OCI-LY7 (cell line): ENCODE measurements at regions not wholly inside any gene's neighbourhood (a gene's known extent, or its start where the extent isn't known, plus 50 kb on each side); places are given as distances from the start of the nearest gene placed in this dataset.

Source experiments
- BruUV-seq: library from RNA; stranded (reverse); fragments of 400-500 nt; replicated peaks from 2 replicates; lab custom pipeline; 2021; lab: Mats Ljungman, UMichigan
- CTCF ChIA-PET: fragments of 300-600 bp; sonication (Branson Sonifier 250); formaldehyde crosslinking; loops from one replicate; lab custom pipeline; 2022; ENCODE audit warnings: antibody characterized with exemption; ENCODE audit not compliant: unreplicated experiment; lab: Charles Lee
- POLR2A ChIA-PET: fragments of 300-600 bp; sonication (Branson Sonifier 250); formaldehyde crosslinking; loops from one replicate; lab custom pipeline; 2022; ENCODE audit warnings: antibody characterized with exemption; lab: Charles Lee
- DNase-seq: peaks from one replicate; pipeline ENCODE4 v3.0.0-alpha.2; 2015; ENCODE audit warnings: low spot score
- H2AFZ ChIP-seq: fragments of 200-600 bp; sonication (generic), shearing (Covaris generic); 2 replicates; pipeline ENCODE4 v1.6.1; 2014; ENCODE audit warnings: mild to moderate bottlenecking, antibody characterized with exemption, low read length, moderate library complexity
- H3K27ac ChIP-seq: fragments of 200-600 bp; sonication (generic); 2 replicates; pipeline ENCODE4 v1.5.1; 2014; ENCODE audit warnings: mixed run types, low read depth, mild to moderate bottlenecking, moderate library complexity, low read length, inconsistent platforms; ENCODE audit not compliant: poor library complexity, severe bottlenecking
- H3K36me3 ChIP-seq: fragments of 200-600 bp; sonication (generic); 2 replicates; pipeline ENCODE4 v1.6.1; 2014; ENCODE audit warnings: mild to moderate bottlenecking, antibody characterized with exemption, low read length, moderate library complexity, mixed read lengths; ENCODE audit not compliant: insufficient read depth
- H3K4me1 ChIP-seq: fragments of 200-600 bp; sonication (generic); 2 replicates; pipeline ENCODE4 v1.5.1; 2014; ENCODE audit warnings: mild to moderate bottlenecking, low read length; ENCODE audit not compliant: insufficient read depth, poor library complexity, severe bottlenecking
- H3K4me2 ChIP-seq: fragments of 200-600 bp; sonication (generic); 2 replicates; pipeline ENCODE4 v1.6.1; 2014; ENCODE audit warnings: mild to moderate bottlenecking, low read length
- H3K4me3 ChIP-seq: fragments of 200-600 bp; sonication (generic); 2 replicates; pipeline ENCODE4 v1.5.1; 2014; ENCODE audit warnings: mild to moderate bottlenecking, low read depth, low read length; ENCODE audit not compliant: poor library complexity, severe bottlenecking
- H3K79me2 ChIP-seq: fragments of 200-600 bp; sonication (generic); 2 replicates; pipeline ENCODE4 v1.6.1; 2016; ENCODE audit warnings: low read depth, mild to moderate bottlenecking, low read length, moderate library complexity, mixed read lengths; ENCODE audit not compliant: insufficient read depth
- H3K9me2 ChIP-seq: fragments of 200-600 bp; sonication (generic); 2 replicates; pipeline ENCODE4 v1.6.1; 2016; ENCODE audit warnings: mild to moderate bottlenecking, low read length, mixed read lengths; ENCODE audit not compliant: insufficient read depth
- H3K9me3 ChIP-seq: fragments of 200-600 bp; sonication (generic); 2 replicates; pipeline ENCODE4 v1.6.1; 2014; ENCODE audit warnings: mild to moderate bottlenecking, mixed run types, low read length, mixed read lengths
- H4K20me1 ChIP-seq: fragments of 200-600 bp; sonication (generic); 2 replicates; pipeline ENCODE4 v1.6.1; 2014; ENCODE audit warnings: mild to moderate bottlenecking, antibody characterized with exemption, low read length, moderate library complexity, mixed read lengths; ENCODE audit not compliant: insufficient read depth
- CTCF ChIP-seq: fragments of 200-600 bp; sonication (generic); conservative IDR thresholded peaks from 2 replicates; pipeline ENCODE4 v1.5.1; 2014; ENCODE audit warnings: mild to moderate bottlenecking, antibody characterized with exemption, low read length, moderate library complexity, mixed read lengths
- EZH2phosphoT487 ChIP-seq: fragments of 200-600 bp; sonication (generic); IDR thresholded peaks from 2 replicates; pipeline ENCODE4 v1.6.1; 2018; ENCODE audit warnings: low read depth, borderline replicate concordance, mild to moderate bottlenecking, mixed run types, antibody characterized with exemption, low read length, moderate library complexity, mixed read lengths
- intact Hi-C: fragments of 100-400 bp; cut with micrococcal nuclease; formaldehyde crosslinking; loops from one replicate; pipeline ENCODE4 v1.10.0; 2022; ENCODE audit not compliant: unreplicated experiment

GRCh38 chr1:228936881-228937280 is 201.6 kb downstream of the RHOU start:
- Histone ChIP-seq H2AFZ (no peak overlapping the region), H3K36me3 (no peaks in the 10 kb centered on the region), H3K9me2 (no peaks in the 10 kb centered on the region), H4K20me1 (no peaks in the 10 kb centered on the region), H3K9me3 (no peaks in the 10 kb centered on the region), H3K4me3 (no peak overlapping the region), H3K79me2 (no peaks in the 10 kb centered on the region), H3K4me1 (peaks cover 6% of the 10 kb centered on the region), H3K4me2 (no peak overlapping the region), H3K27ac (no peak overlapping the region)
- intact Hi-C loops, result no loop called here
- TF ChIP-seq EZH2phosphoT487 (no peak), CTCF (no peak)
- CTCF ChIA-PET, result no interaction called here
- POLR2A ChIA-PET, result interaction anchor here (0.6 kb wide), 1 partner anchor 156 kb away, joined by 3 read pairs; no protein-coding TSS in a partner anchor
- no peak for DNase-seq
- no TSS peak for BruUV-seq

- no peaks in the 10 kb centered on the region for H3K9me3 ChIP-seq
- no peaks in the 10 kb centered on the region for H3K36me3 ChIP-seq
- peaks cover 6% of the 10 kb centered on the region for H3K4me1 ChIP-seq
- TF ChIP-seq CTCF (no peak), EZH2phosphoT487 (no peak)
- H3K27ac ChIP-seq, result no peak overlapping the region
- POLR2A ChIA-PET, result no interaction called here
- no peaks in the 10 kb centered on the region for H4K20me1 ChIP-seq
- no TSS peak for BruUV-seq
- no peak overlapping the region for H3K4me3 ChIP-seq
- intact Hi-C loops, result no loop called here
- no peak for DNase-seq
- no peak overlapping the region for H2AFZ ChIP-seq
- CTCF ChIA-PET, result no interaction called here
- H3K79me2 ChIP-seq, result no peaks in the 10 kb centered on the region
- no peaks in the 10 kb centered on the region for H3K9me2 ChIP-seq
- H3K4me2 ChIP-seq, result no peak overlapping the region
Measured at GRCh38 chr1:228937351-228937750, 202.1 kb downstream of the RHOU start.

- peaks cover 6% of the 10 kb centered on the region for H3K4me1 ChIP-seq
- peak overlapping the region; percentile 53; the same call in 1 of the 2 replicates for H2AFZ ChIP-seq
- no peaks in the 10 kb centered on the region for H3K36me3 ChIP-seq
- CTCF ChIA-PET, result no interaction called here
- H4K20me1 ChIP-seq, result no peaks in the 10 kb centered on the region
- no peaks in the 10 kb centered on the region for H3K9me3 ChIP-seq
- TF ChIP-seq CTCF (no peak), EZH2phosphoT487 (no peak)
- no peak overlapping the region for H3K27ac ChIP-seq
- BruUV-seq, result no TSS peak
- no peak overlapping the region for H3K4me3 ChIP-seq
- DNase-seq, result no peak
- H3K9me2 ChIP-seq, result no peaks in the 10 kb centered on the region
- intact Hi-C loops, result no loop called here
- no peaks in the 10 kb centered on the region for H3K79me2 ChIP-seq
- POLR2A ChIA-PET, result no interaction called here
- no peak overlapping the region for H3K4me2 ChIP-seq
Measured at GRCh38 chr1:228937851-228938536, 202.7 kb downstream of the RHOU start.
